Lower lobe of right lung (tissue), 2 donors: ENCODE measurements at regions not wholly inside any gene's neighbourhood (a gene's known extent, or its start where the extent isn't known, plus 50 kb on each side); places are given as distances from the start of the nearest gene placed in this dataset.

Source experiments
- ATAC-seq, 2 donors: fragments of 200-7000 bp; cut with Tn5 transposase; one replicate each; pipeline ENCODE4 v1.9.1; 2020 to 2022; ENCODE audit warnings: mild to moderate bottlenecking in 2 of 2, moderate library complexity in 2 of 2
- DNase-seq: peaks from one replicate; pipeline ENCODE4 v3.0.0-alpha.2; 2020
- H3K27ac ChIP-seq: fragments of 200-600 bp; one replicate; pipeline ENCODE4 v1.8.0; 2022
- H3K27me3 ChIP-seq: fragments of 200-600 bp; one replicate; pipeline ENCODE4 v1.8.0; 2022; ENCODE audit warnings: low read depth
- H3K36me3 ChIP-seq: fragments of 200-600 bp; one replicate; pipeline ENCODE4 v1.8.0; 2022; ENCODE audit warnings: mild to moderate bottlenecking
- H3K4me1 ChIP-seq: fragments of 200-600 bp; one replicate; pipeline ENCODE4 v1.8.0; 2022
- H3K4me3 ChIP-seq: fragments of 200-600 bp; one replicate; pipeline ENCODE4 v1.8.0; 2022; ENCODE audit warnings: mild to moderate bottlenecking
- H3K9me3 ChIP-seq: fragments of 200-600 bp; one replicate; pipeline ENCODE4 v1.8.0; 2022
- intact Hi-C: fragments of 100-400 bp; cut with DNase I; formaldehyde crosslinking; loops from one replicate; pipeline ENCODE4 v1.11.0; 2022
- TF ChIP-seq, protein P1 (sequence below): fragments of 200-600 bp; IDR thresholded peaks from one replicate; pipeline ENCODE4 v1.8.0; 2022; ENCODE audit warnings: antibody characterized with exemption, mild to moderate bottlenecking
- donor health status: DM: no; HTN: yes; CAD: no; lungs with severe emphysema.

DNA sequence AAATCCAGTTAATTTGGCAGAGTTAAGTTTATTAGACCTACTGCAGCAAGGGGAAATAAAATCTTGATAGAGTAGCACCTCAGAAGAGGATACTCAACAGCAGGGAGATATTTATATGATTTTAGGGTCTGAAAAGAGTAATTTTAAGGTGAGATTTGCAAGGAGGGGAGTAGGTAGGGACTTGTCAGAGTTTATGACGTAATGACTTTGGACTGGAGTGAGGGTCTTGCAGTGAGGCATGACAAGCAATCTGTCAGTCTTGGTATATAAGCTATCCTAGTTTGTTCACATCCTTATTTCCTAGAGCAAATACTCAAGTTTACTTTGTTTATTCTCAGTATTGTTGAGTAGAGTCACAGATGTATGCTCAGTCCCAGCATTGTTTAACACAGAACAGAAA lies 722.6 kb downstream of the TLE4 start:
- ATAC-seq (no peak), DNase-seq (no peak)
- TF ChIP-seq, protein P1, sequence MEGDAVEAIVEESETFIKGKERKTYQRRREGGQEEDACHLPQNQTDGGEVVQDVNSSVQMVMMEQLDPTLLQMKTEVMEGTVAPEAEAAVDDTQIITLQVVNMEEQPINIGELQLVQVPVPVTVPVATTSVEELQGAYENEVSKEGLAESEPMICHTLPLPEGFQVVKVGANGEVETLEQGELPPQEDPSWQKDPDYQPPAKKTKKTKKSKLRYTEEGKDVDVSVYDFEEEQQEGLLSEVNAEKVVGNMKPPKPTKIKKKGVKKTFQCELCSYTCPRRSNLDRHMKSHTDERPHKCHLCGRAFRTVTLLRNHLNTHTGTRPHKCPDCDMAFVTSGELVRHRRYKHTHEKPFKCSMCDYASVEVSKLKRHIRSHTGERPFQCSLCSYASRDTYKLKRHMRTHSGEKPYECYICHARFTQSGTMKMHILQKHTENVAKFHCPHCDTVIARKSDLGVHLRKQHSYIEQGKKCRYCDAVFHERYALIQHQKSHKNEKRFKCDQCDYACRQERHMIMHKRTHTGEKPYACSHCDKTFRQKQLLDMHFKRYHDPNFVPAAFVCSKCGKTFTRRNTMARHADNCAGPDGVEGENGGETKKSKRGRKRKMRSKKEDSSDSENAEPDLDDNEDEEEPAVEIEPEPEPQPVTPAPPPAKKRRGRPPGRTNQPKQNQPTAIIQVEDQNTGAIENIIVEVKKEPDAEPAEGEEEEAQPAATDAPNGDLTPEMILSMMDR, result no peak
- H3K9me3 ChIP-seq, result no peaks in the 10 kb centered on the region
- no peaks in the 10 kb centered on the region for H3K4me1 ChIP-seq
- H3K36me3 ChIP-seq, result no peaks in the 10 kb centered on the region
- no peak overlapping the region for H3K4me3 ChIP-seq
- no peak overlapping the region for H3K27ac ChIP-seq
- no peaks in the 10 kb centered on the region for H3K27me3 ChIP-seq
- intact Hi-C loops, result no loop called here

DNA sequence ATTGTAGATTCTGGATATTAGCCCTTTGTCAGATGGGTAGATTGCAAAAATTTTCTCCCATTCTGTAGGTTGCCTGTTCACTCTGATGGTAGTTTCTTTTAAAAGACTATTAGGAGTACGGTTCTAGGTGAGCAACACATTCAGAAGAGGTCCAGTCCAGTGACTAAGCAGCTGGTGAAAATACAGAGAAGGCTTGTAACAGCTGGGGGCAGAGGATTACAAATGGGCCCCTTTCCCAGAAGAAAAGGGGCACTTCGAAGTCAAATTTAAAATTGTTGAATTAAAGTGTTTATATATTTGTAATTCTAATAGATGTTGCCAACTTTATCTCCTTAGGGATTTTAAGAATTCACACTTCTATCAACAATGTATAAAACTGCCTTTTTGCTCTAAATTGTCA lies 720.5 kb downstream of the TLE4 start:
- H3K27me3 ChIP-seq, result no peaks in the 10 kb centered on the region
- no peaks in the 10 kb centered on the region for H3K4me1 ChIP-seq
- intact Hi-C loops, result no loop called here
- no peaks in the 10 kb centered on the region for H3K9me3 ChIP-seq
- H3K36me3 ChIP-seq, result no peaks in the 10 kb centered on the region
- DNase-seq (no peak), ATAC-seq (no peak)
- no peak overlapping the region for H3K27ac ChIP-seq
- H3K4me3 ChIP-seq, result no peak overlapping the region
- TF ChIP-seq, protein P1, result no peak

DNA sequence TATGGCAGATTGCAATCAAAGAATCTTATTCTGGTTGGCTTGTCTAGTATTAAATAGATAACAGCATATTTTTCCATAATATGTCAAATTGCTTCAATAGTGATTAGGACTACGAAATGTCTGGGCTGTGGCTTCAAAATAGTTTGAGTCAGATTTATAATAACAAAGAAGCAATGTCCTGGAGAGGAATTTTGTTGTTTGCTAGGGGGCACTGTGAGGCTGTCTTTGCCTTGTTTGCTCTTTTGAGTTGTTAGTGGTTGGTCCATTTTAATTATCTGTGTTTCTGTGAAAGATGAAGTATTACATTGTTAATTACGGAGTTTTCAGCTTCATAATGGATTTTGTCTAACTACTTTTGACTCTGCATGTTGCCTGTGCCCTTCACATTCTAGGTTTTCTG lies 713.6 kb downstream of the TLE4 start:
- ATAC-seq (no peak), DNase-seq (no peak)
- no peak overlapping the region for H3K27ac ChIP-seq
- no peaks in the 10 kb centered on the region for H3K9me3 ChIP-seq
- intact Hi-C loops, result no loop called here
- H3K4me3 ChIP-seq, result no peak overlapping the region
- no peaks in the 10 kb centered on the region for H3K36me3 ChIP-seq
- H3K4me1 ChIP-seq, result no peaks in the 10 kb centered on the region
- TF ChIP-seq, protein P1, result peak; percentile 8
- no peaks in the 10 kb centered on the region for H3K27me3 ChIP-seq

DNA sequence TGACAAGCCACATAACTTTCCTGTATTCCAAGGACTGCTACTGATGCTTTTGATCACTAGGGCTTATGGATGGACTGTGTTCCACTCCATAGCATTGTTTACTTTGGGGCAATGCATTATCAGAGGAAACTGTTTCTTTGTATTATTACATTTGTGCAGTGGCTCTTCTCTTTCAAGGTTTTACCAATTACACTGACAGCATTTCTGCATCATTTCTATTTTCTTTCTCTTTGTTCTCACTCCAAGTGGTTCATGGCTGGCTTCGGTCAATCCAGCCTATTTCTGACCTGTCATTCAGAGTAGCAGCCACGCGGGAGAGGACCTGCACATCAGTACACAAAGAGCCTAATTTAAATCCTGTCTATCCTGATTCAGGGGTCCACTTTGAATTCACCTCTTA lies 711.0 kb downstream of the TLE4 start:
- intact Hi-C loops, result no loop called here
- TF ChIP-seq, protein P1, result no peak

DNA sequence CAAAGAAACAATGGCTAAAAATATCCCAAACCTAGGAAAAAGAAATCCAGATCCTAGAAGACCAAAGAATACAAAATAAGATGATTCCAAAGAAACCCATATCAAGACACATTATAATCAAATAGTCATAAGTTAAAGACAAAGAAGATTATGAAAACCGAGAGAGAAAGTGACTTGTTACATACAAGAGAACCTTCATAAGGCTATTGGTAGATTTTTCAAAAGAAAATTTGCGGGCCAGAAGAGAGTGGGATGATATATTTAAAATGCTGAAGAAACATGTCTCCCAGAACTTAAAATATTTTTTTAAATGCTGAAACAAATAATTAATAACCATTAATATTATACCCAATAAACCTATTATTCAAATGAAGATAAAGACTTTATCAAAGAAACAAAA lies 687.3 kb downstream of the TLE4 start:
- Histone ChIP-seq H3K9me3 (peaks cover 11% of the 10 kb centered on the region), H3K27ac (no peak overlapping the region), H3K36me3 (no peaks in the 10 kb centered on the region), H3K4me3 (no peak overlapping the region), H3K27me3 (no peaks in the 10 kb centered on the region), H3K4me1 (no peaks in the 10 kb centered on the region)
- TF ChIP-seq, protein P1, result no peak
- intact Hi-C loops, result no loop called here
- DNase-seq (no peak), ATAC-seq (no peak)

More for the DNA sequence above, 711.0 kb downstream of the TLE4 start:
- H3K4me1 ChIP-seq, result no peaks in the 10 kb centered on the region
- no peak overlapping the region for H3K27ac ChIP-seq
- no peaks in the 10 kb centered on the region for H3K27me3 ChIP-seq
- no peak overlapping the region for H3K4me3 ChIP-seq
- H3K36me3 ChIP-seq, result no peaks in the 10 kb centered on the region
- H3K9me3 ChIP-seq, result no peaks in the 10 kb centered on the region
- ATAC-seq, result no peak
- DNase-seq, result no peak

DNA sequence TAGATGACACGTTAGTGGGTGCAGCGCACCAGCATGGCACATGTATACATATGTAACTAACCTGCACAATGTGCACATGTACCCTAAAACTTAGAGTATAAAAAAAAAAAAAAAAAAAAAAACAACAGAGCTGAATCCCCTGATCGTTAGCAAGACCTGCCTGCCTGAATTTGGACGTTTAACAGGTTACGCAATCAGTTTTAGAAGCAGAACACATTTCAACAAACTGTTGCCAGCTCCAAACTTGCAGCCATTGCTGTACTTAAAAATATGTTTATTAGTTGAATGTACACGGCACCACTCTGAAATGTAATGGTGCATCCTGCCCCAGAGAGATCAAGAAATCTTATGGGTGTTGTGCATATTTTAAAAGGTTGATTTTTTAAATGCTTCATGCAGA lies 680.0 kb downstream of the TLE4 start:
- Histone ChIP-seq H3K27ac (no peak overlapping the region), H3K4me3 (no peak overlapping the region), H3K4me1 (no peaks in the 10 kb centered on the region), H3K36me3 (no peaks in the 10 kb centered on the region), H3K9me3 (no peaks in the 10 kb centered on the region), H3K27me3 (no peaks in the 10 kb centered on the region)
- DNase-seq (no peak), ATAC-seq (no peak)
- intact Hi-C loops, result no loop called here
- TF ChIP-seq, protein P1, result no peak
